GM18499 (cell line): ENCODE measurements at regions not wholly inside any gene's neighbourhood (a gene's known extent, or its start where the extent isn't known, plus 50 kb on each side); places are given as distances from the start of the nearest gene placed in this dataset.

Experiments used
- ATAC-seq: cut with Tn5 transposase; IDR thresholded peaks from one replicate; pipeline ENCODE4 v1.9.1; 2021; ENCODE audit warnings: moderate number of reproducible peaks; ENCODE audit not compliant: insufficient read depth, unreplicated experiment

DNA sequence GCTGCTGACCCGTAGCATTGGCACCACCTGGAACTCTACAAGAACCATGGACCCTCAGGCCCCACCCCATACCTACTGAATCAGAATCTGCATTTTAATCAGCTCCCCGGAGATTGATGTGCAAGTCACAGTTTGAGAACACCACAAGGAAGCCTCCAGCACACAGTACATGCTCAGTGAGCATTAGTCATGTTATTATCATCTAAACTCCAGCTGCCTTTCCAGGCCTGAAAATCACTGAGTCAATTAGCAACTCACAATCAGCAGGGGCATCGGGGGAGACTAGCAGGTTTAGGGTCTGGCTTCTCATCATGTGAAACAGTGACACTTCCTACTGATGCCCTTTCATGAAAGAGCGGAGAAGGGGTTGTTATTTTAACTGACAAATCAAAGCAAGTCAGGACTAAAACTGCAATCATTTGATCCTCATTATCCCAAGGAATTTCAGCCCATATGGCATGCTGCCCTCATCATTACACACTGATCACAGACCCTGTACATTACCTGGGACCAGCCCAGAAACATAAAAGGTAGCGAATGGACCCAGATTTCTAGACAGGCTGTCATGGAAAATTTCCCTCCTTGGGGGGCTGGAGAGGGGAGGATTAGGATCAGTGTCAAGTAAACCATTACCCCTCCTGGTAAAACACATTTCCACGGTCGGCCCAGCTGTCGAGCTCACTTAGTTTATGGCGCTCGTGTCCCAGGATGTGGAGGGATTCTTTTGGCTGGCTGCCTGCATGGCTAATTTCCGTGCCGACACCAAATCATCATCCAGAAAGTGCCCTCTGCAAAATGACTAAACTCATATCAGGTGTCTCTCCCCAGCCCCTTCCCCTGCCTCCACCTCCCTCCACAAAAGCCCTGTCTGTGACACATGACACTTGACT is 122.8 kb downstream of the PRLHR start:
- no peak for ATAC-seq

DNA sequence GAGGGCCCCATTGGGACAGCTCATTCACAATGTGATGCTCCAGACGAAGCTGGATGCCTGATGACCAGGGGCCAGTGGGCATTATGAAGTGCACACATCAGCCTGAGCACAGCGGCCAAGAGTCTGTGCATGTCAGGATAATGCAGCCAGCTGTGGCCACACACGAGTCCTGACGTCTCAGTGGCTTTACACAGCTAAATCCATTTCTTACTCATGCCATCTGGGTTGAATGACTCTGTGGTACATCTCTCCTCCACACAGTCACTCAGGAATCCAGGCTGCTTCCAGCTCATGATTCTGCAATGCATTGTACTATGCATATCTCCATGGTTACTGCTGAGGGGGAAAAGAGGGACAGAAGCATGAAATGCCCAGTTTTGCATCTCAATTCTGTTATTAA is 123.6 kb downstream of the PRLHR start:
- no peak for ATAC-seq

DNA sequence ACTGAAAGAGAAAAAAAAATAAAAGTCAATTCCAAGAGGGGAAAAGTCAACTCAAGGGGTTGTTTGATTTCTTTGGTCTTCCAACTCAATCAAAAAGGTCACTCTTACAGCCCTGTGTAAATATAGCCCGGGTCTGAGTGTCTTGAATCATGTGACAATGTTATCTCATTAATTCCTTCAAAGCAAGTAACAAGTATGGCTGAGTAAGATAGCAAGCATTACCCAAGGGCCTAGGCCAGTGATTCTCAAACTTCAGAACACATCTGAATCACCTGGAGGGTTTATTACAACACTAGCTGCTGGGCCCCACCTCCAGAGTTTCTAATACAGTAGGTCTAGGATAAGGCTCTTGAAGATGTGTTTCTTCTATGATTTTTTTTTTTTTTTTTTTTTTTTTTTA is 125.0 kb downstream of the PRLHR start:
- no peak for ATAC-seq

DNA sequence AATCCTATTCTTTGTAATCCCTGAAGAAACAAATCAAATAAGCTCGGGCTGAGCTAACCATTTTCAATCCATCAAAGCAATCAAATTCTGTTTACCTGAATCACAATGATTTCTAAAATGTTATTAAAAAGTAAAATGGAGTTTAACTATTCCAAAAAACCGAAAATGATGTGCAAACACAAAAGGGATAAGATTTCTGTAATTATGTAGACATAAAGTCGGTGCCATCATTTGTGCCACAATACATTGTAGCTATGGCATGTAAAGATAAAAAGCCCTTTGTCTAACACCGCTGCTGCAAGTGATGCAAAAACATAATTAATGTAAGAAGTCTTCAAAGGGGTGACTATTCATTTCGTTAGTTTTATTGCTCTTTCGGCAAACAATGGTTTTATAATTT is 125.1 kb upstream of the FAM204A start:
- ATAC-seq: no peak

DNA sequence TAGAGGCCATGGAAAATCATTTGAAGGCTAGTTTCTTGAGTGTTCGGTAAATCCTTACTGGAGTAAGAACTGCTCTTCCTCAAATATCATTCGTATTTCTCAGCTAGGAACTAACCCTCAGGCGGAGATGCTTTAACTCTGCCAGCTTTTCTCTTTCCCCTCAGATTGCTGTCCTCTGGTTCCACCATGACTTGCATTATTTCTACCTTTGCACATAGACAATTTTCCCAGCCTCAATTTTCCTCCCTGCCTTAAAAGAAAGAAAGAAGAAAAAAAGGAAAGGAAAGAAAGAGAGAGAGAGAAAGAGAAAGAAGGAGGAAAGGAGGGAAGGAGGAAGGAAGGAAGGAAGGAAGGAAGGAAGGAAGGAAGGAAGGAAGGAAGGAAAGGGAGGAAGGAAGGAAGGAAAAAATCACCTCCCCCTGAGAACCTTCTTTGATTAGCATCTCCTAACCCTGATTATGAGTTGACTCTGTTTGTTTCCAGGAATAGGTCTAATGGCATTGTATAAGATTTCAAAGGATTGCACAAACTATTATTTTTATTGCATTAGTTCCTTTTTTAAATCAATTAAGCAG is 123.3 kb upstream of the FAM204A start:
- ATAC-seq: no peak

DNA sequence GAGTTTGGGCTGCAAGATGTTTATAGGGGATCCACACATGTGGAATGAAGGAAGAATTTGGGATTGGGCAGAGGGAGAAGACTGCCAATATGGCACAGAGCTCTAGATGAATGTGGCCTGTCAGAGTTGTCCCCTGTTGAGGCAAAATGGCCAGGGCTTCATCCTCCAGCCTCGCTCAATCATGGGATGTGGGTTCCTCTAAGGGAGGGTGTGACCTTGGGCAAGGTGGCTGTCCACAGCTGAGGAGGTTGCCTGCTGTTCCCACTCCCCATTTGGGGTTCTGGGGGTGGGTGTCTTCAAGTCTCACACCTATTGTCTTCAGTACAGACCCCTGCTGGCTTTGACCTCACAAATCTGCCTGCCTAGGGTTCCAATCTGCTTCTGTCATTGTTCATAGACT is 121.6 kb upstream of the FAM204A start:
- ATAC-seq: no peak

DNA sequence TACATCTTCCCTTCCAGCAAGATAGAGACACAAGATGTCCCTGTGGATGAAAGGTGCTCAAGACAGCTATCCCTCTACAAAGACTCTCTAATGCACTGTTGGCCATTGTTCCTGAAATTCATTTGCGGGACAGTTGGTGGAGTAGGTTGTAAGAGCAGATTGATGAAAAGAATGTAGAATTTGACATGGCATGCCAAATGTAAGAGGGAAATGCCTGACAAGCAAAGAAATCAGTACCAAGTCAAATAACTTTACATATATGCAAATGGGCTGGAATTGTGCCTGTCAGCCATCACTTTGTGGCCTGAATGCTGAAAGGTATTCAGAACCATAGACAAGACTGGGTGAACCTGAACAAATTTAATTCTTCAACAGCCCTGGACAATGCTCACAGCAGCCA is 120.3 kb upstream of the FAM204A start:
- ATAC-seq: no peak

DNA sequence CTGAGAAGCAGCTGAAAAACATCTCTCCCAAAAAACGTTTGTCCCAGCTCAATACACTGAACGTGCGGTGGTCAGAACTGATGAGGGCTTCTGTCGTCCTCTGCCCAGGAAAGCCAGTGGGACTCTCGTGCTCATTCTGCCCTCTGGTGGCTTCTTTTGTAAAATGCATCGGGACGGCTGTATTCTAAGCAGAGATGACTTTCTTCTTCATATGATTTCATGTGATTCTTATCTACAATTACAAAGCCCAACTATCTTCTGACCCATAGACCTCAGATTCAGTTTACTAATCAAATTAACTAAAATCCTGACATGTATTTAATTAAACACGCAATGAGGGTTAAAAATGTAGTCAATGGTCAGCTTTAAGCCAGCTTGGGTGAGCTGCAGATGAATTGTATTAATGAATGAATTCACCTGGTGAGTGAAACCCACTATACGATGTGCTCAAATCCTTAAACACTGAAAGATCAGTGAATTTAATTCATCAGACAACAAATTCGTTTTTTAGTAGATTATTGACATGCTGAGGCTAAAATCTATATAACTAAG is 117.6 kb upstream of the FAM204A start:
- ATAC-seq: peak; percentile 91

DNA sequence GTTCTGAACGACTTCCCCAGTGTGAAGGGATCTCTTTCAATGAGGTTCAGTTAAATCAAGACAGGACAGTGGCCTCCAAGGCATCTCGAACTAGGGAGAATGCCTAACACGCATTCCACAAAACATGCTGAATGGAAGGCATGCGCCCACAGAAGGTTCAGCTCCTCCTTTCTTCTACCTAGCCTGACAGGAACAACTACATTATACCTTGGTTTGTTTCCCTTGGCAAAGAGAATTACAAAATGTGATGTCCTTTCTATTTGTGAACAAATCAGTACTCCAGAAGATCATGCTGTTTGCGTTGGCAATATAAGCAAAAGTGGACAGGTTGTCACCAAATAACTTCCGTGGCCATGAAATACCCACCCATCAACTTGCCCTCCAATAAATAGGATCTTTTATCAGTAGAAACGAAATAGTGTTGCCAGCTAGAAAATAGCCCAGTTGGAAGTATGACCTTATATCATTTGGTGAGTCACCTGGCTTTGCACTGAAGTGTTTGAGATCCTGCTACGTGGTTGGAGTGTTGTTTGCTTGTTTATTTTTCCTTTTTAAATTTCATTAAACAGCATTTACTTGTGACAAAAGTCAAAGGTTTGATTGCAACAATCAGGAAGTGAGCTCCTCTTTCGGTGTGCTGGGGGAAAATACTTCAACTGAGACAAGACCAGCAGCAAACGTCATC is 117.0 kb upstream of the FAM204A start:
- ATAC-seq: no peak

DNA sequence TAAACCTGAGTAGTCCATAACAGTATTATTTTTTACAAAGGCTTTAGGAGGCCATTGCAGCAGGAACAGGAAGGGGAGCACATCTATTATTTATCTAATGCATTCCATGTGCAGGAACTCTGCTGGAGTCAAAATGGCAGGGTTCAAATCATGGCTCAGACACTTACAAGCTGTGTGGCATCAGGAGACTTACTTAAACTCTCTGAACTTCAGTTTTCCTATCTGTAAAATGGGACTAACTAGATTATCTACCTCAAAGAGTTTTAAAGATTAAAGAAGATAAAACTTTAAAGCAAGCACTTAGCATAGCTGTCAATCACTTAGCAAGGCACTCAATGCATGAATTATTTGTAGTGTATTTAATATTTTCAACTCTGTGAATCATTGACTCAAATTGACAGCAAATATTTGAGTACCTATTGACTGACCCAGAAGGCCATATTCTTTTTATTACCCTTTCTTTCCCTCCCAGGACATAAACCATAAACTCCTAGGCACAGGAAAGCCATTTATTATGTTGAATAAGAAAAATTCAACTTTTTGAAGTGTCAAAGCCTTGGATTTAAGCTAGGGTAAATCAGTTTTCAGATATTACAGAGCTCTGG is 115.8 kb upstream of the FAM204A start:
- no peak for ATAC-seq

DNA sequence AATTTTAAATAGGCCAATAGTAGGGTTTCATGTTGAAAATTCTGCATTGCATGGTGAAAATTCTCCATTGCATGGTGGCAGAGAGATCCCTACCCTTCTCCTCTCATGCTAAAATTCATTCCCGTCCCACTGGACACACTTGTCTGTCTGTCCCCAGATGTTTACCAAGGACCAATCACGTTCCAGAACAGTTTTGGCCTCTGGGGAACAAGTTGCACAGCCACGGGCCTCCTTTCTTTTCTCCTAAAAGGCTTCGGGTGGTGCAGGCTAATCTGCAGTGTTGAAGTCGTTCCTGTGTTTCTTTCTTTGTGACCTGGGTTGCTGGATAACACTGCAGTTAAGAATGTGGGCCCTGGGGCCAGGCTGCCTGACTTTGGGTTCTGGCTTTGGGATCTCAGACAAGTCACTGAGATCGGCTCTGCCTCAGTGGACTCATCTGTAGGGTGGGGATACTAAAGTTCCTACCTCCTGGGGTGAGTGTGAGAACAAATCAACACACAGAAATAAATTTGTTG is 113.1 kb upstream of the FAM204A start:
- ATAC-seq: no peak

DNA sequence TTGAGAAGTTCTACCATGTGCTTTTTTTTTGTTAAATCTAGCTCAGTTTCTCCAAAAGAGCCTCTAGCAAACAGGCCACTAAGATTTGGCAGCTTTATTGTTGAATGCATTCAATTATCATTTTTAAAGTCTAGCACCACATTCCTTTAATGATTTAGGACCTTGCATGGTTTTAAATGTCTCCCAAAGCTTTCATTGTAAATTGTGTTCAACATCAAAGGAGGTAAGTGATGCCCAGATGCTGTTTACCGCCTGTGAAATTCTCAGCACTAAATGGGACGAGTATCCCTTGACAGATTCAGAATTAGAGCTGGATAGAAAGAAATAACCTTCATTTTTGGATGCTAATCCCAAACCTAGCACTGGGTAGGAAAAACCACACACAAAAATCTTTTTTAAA is 112.1 kb upstream of the FAM204A start:
- no peak for ATAC-seq

DNA sequence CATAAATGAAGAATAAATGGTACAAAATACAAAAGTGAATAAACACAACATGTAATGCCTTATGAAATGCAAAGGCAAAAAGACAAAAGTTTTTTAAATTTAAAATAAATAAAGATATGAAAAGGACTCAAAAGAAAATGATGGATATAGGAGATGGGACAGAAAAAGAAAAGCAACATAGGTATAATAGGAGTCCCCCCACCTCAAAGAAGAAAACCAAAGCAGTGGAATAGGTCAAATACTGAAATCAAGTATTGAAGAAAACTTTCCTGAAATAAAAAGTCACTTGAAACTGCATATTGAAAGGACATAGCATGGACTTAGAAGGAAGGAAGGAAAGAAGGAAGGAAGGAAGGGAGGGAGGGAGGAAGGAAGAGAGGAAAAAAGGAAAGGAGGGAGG is 110.0 kb upstream of the FAM204A start:
- ATAC-seq: no peak

DNA sequence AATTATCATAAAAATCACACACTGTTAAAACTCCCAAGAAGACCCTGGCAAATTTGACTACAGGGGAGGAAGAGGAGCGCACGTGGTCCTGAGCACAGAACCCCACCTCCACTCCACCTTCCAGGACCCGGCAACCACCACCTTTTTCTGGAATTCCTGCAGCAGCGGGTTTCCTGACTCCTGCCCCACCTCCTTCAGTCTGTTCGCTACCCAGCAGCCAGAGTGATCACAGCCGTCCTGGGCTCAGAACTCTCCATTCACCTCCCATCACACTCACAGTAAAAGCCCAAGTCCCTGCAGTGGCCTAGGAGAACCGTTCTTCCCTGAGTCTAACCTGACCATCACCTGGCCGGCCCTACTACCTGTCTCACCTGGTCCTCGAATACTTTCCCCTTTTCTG is 107.4 kb upstream of the FAM204A start:
- ATAC-seq: no peak

DNA sequence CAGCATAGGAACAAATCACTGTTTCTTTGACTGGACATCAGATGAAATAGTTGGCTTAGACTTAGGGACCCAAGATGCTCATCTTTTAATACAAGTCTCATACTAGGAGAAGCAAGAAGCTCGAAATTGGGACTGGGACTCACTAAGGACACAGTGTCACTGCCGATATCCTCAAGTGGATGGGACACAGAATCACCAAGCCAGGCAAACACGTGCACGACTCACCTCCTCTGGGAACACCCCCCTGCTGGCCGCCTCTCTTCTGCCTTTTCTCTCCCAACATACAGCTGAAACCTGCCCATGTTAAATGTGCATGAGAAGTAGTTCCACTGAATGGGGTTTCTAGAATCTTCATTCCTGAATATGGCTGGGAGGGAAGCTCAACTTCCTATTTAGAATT is 106.6 kb upstream of the FAM204A start:
- no peak for ATAC-seq

DNA sequence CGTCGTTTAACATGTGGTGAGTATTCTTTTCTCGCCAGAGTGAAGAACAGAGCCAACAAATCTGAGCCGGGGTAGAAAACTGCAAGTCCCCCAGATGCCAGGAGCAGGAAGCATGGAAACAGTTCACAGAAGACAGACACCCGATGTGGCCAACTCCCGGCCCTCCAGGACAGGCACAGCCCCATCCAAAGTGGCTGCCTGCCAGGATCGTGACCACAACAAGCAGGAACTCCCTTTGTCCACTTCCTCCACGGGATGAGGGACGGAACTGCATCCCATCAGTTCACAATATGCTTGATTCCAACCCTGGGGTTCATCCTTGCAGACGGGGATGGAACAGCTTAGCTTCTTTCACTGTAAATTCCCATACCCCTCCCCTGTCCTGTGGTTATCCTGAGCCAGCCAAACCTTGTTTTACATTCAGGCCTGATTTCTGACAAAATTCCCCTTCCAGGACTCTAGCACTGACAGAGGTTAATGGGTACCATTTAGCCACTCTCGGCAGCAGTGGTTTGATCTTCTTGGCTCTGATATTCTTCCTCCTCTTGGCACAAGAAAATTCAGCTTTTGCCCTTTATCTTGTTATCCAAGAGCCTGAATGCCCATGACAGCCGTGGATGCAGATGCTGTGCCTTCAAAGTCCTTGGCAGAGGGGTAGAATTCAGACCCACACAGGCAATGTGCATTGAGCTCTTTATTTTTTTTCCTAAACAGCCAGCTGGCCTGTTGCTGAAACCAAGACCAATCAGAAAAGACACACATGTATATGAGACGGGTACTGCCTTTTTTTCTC is 105.5 kb upstream of the FAM204A start:
- no peak for ATAC-seq

DNA sequence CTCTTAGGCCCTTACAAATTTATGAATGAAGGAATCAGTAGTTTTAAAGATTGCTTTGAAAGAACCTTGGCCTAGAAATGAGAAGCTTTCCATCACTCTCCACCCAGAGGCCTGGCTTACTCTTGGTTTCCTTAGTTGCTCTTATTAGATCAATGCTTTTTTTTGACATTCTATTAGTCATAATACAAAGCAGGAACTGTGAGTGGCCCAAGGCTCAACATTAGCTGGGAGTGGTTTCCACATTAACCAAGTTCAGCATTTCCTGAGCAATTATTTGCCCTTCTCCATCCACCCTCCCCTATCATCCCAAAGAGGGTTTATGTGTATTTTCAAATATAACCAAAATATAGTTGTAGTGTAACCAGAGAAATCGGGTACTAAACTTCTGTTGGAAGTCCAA is 103.4 kb upstream of the FAM204A start:
- ATAC-seq: no peak

DNA sequence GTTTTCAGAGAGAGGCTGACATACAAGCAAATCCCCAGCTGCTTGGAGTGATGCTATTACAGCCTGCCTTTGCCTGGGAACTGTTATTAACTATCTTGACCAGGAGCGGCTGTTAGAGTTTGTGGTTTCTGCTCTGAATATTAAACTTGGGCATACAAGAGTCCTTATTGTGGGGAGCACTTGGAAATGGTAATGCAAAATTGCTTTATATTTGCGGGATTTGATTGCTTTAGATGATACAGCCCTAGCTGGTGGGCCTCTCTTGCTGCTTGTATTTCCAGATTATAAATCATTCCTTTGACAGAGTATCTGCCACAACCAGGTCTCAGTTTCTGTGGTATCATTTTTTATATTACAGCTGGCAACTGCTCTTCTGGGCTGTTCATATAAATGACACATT is 101.9 kb upstream of the FAM204A start:
- no peak for ATAC-seq

DNA sequence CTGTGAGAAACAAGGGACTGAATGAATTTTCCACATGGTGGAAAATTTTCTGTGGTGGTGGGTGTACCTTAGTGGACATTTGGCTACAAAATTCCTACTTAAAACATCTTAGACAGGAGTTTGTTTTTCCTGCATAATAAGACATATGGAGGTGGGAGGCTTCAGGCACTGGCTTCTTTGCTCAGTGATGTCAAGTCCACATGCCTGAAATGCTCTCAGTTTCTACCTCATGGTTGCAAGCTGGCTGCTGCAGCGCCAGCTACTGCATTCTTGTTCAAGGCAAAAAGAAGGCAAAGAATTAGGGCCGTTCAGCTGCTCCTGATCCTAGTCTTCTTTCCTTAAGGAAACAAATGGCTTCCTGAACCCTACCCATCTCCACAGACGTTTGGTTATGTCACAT is 99.9 kb upstream of the FAM204A start:
- no peak for ATAC-seq

DNA sequence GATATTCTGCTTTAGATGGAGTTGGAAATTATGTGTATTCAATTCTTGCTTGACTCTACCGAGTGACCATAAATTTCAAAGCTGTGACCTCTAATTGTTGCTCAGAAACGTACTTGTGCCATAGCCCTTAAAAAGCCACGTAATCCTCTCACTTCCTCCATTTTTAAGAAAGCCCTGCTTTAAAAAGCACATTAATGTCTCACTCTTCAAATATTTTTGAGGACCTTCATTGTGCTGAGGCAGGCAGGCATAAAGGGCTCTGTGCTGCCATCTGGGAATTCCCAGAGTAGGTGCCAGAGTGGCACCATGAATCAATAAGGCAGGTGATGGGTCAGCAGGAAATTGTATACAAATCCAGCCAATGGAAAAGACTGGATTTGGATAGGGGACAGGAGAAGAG is 97.7 kb upstream of the FAM204A start:
- no peak for ATAC-seq
